CD14-positive monocyte (primary cell): ENCODE measurements at regions not wholly inside any gene's neighbourhood (a gene's known extent, or its start where the extent isn't known, plus 50 kb on each side); places are given as distances from the start of the nearest gene placed in this dataset.

Experiments used
- DNase-seq, 3 donors: peaks; one replicate each; pipeline ENCODE4 v3.0.0-alpha.2; 2011 to 2022
- H2AFZ ChIP-seq: 2 replicates; pipeline ENCODE4 v1.6.0; 2012; ENCODE audit warnings: mild to moderate bottlenecking, low read depth, low read length, inconsistent platforms; ENCODE audit not compliant: insufficient read depth, poor library complexity, severe bottlenecking
- H3K27ac ChIP-seq, 2 donors: 1 replicate in 1 of 2; 2 replicates in 1 of 2; pipeline ENCODE4 v1.5.1; 2012 to 2013; ENCODE audit warnings: low read length in 2 of 2, control low read depth in 1 of 2, inconsistent platforms in 1 of 2, low read depth in 1 of 2, mild to moderate bottlenecking in 1 of 2
- H3K27me3 ChIP-seq, 2 donors: one replicate each; pipeline versions ENCODE4 v1.6.0 to v1.6.1; 2011 to 2013; ENCODE audit warnings: low read length in 2 of 2; ENCODE audit not compliant: control insufficient read depth in 2 of 2, insufficient read depth in 2 of 2
- H3K36me3 ChIP-seq, 2 donors: replicated peaks in 1 of 2; 1 replicate in 1 of 2; 2 replicates in 1 of 2; pipeline versions ENCODE4 v1.5.1 to v1.6.1; 2012 to 2013; ENCODE audit warnings: low read length in 2 of 2, control low read depth in 1 of 2, inconsistent platforms in 1 of 2, mild to moderate bottlenecking in 1 of 2; ENCODE audit not compliant: insufficient read depth in 2 of 2, control insufficient read depth in 1 of 2
- H3K4me1 ChIP-seq, 2 donors: 1 replicate in 1 of 2; 2 replicates in 1 of 2; pipeline versions ENCODE4 v1.5.1 to v1.6.1; 2012 to 2013; ENCODE audit warnings: low read length in 2 of 2, control low read depth in 1 of 2, inconsistent platforms in 1 of 2, mild to moderate bottlenecking in 1 of 2, moderate library complexity in 1 of 2; ENCODE audit not compliant: insufficient read depth in 2 of 2, control insufficient read depth in 1 of 2
- H3K4me2 ChIP-seq: replicated peaks from 2 replicates; pipeline ENCODE3; 2012; ENCODE audit warnings: low read length, moderate library complexity, mild to moderate bottlenecking; ENCODE audit not compliant: poor library complexity, severe bottlenecking; ENCODE audit errors: extremely low read depth
- H3K4me3 ChIP-seq, 3 experiments: fragments of 200-600 bp in 1 of 3; sonication (generic) in 1 of 3; replicated peaks in 1 of 3; 1 replicate in 2 of 3; 2 replicates in 1 of 3; pipeline ENCODE4 v1.5.1; 2011 to 2013; ENCODE audit warnings: low read length in 3 of 3, mild to moderate bottlenecking in 3 of 3, control low read depth in 2 of 3, low read depth in 2 of 3, inconsistent platforms in 1 of 3, moderate library complexity in 1 of 3
- H3K79me2 ChIP-seq: 2 replicates; pipeline ENCODE4 v1.6.0; 2012; ENCODE audit warnings: mild to moderate bottlenecking, control low read depth, inconsistent platforms, low read length, moderate library complexity; ENCODE audit not compliant: insufficient read depth
- H3K9ac ChIP-seq: 2 replicates; pipeline ENCODE4 v1.6.0; 2017; ENCODE audit warnings: low read length, mild to moderate bottlenecking; ENCODE audit not compliant: insufficient read depth, poor library complexity, severe bottlenecking
- H3K9me3 ChIP-seq, 2 donors: replicated peaks in 1 of 2; 1 replicate in 1 of 2; 2 replicates in 1 of 2; pipeline versions ENCODE4 v1.5.1 to v1.6.1; 2012 to 2013; ENCODE audit warnings: low read length in 2 of 2, control low read depth in 1 of 2; ENCODE audit not compliant: control insufficient read depth in 1 of 2, insufficient read depth in 1 of 2
- H4K20me1 ChIP-seq: 2 replicates; pipeline ENCODE4 v1.6.0; 2012; ENCODE audit warnings: mild to moderate bottlenecking, low read length, control low read depth, moderate library complexity; ENCODE audit not compliant: insufficient read depth
- H3K27ac Mint-ChIP-seq, 7 donors: one replicate each; pipeline ENCODE4 v1.8.0; 2020; ENCODE audit warnings: mild to moderate bottlenecking in 7 of 7, mixed read lengths in 7 of 7, moderate library complexity in 6 of 7, inconsistent platforms in 2 of 7
- H3K27me3 Mint-ChIP-seq, 3 donors: one replicate each; pipeline ENCODE4 v1.8.0; 2021 to 2022; ENCODE audit warnings: low read depth in 3 of 3, mild to moderate bottlenecking in 3 of 3, mixed read lengths in 3 of 3, moderate library complexity in 3 of 3, inconsistent platforms in 1 of 3
- H3K36me3 Mint-ChIP-seq, 2 donors: one replicate each; pipeline ENCODE4 v1.8.0; 2020; ENCODE audit warnings: mixed read lengths in 2 of 2, inconsistent platforms in 1 of 2, mild to moderate bottlenecking in 1 of 2
- H3K4me1 Mint-ChIP-seq: one replicate; pipeline ENCODE4 v1.8.0; 2020; ENCODE audit warnings: mild to moderate bottlenecking, mixed read lengths
- H3K4me3 Mint-ChIP-seq, 2 donors: one replicate each; pipeline ENCODE4 v1.8.0; 2020; ENCODE audit warnings: mild to moderate bottlenecking in 2 of 2, mixed read lengths in 2 of 2, moderate library complexity in 1 of 2
- H3K9me3 Mint-ChIP-seq, 7 donors: one replicate each; pipeline ENCODE4 v1.8.0; 2020 to 2022; ENCODE audit warnings: mixed read lengths in 7 of 7, mild to moderate bottlenecking in 6 of 7, moderate library complexity in 6 of 7, inconsistent platforms in 2 of 7
- WGBS: methylation state at CpG from one replicate; pipeline ENCODE4 v1.1.5; 2013; ENCODE audit warnings: missing lambda C conversion rate; ENCODE audit not compliant: insufficient coverage; 5-methylcytosine and 5-hydroxymethylcytosine counted together
- intact Hi-C, 2 donors: fragments of 100-400 bp; cut with micrococcal nuclease; formaldehyde crosslinking; loops; one replicate each; pipeline versions ENCODE4 v1.15.0 to v1.15.1; 2023
- TF ChIP-seq, protein P1 (sequence below): fragments of 200-600 bp; IDR thresholded peaks from one replicate; pipeline ENCODE4 v1.8.0; 2022; ENCODE audit warnings: antibody characterized with exemption, mild to moderate bottlenecking

DNA sequence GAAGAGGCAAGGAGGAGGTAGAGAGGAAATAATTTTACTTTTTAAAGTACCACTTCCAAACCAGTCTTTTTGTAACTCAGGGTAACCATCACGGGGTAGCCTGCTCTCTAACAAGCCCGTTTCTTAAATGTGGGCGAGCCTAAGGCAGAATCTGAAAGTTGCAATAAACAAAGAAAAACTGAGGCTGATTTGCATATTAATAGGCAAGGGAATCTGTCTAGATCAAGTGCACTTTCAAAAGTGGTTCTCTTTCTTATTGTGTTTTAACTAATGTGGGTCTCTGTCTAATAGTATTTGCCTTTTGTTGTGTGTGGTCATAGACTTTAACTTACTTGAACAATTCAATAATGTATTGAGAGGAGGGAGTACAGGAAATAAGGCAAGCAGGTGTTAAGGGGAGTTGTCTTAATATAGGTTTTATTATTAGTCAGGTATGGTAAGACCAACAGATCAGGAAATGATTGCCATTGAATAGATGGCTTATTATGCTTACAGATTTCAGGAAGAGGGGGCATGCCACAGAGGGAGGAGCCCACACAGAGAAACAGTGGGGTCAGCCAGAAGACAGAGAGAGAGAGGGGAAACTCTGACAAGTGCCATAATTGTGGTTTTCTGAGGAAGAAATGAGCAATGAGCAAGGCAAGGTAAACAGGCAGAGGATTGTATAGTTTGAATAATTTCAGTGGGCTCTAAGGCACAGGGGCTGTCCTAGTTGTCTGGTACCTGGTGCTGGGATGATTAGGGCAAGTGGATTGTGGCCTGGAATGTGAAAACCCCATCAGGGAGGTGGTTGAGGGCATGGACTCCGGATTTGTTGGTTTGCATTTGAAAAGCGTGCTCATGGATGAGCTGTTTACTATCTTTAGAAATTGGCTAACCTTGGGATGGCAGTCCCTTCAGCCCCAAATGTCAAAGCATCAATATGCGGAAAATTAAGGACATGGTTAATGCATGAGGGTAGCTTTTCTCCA, 237.2 kb downstream of the TOX3 start:
- H3K4me2 ChIP-seq: no peak overlapping the region
- no peaks in the 10 kb centered on the region for H3K27me3 Mint-ChIP-seq
- H3K4me3 Mint-ChIP-seq: no peak overlapping the region
- no peaks in the 10 kb centered on the region for H3K27me3 ChIP-seq
- no peak overlapping the region for H3K27ac ChIP-seq
- H4K20me1 ChIP-seq: no peaks in the 10 kb centered on the region
- H3K9me3 ChIP-seq: peaks cover 0 to 3% of the 10 kb centered on the region in 2 donors
- no peaks in the 10 kb centered on the region for H3K4me1 ChIP-seq
- no peak overlapping the region for H2AFZ ChIP-seq
- no peak overlapping the region for H3K27ac Mint-ChIP-seq
- TF ChIP-seq, protein P1, sequence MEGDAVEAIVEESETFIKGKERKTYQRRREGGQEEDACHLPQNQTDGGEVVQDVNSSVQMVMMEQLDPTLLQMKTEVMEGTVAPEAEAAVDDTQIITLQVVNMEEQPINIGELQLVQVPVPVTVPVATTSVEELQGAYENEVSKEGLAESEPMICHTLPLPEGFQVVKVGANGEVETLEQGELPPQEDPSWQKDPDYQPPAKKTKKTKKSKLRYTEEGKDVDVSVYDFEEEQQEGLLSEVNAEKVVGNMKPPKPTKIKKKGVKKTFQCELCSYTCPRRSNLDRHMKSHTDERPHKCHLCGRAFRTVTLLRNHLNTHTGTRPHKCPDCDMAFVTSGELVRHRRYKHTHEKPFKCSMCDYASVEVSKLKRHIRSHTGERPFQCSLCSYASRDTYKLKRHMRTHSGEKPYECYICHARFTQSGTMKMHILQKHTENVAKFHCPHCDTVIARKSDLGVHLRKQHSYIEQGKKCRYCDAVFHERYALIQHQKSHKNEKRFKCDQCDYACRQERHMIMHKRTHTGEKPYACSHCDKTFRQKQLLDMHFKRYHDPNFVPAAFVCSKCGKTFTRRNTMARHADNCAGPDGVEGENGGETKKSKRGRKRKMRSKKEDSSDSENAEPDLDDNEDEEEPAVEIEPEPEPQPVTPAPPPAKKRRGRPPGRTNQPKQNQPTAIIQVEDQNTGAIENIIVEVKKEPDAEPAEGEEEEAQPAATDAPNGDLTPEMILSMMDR: no peak
- H3K79me2 ChIP-seq: no peaks in the 10 kb centered on the region
- H3K4me3 ChIP-seq: no peak overlapping the region
- no peak overlapping the region for H3K9ac ChIP-seq
- H3K4me1 Mint-ChIP-seq: no peaks in the 10 kb centered on the region
- H3K9me3 Mint-ChIP-seq: peaks cover 0 to 11% (median 0%) of the 10 kb centered on the region in 7 donors
- DNase-seq: no peak
- H3K36me3 Mint-ChIP-seq: no peaks in the 10 kb centered on the region
- intact Hi-C loops: no loop called here
- no peaks in the 10 kb centered on the region for H3K36me3 ChIP-seq
- 83% methylated on average over 4 of the region's 6 CpGs for WGBS

DNA sequence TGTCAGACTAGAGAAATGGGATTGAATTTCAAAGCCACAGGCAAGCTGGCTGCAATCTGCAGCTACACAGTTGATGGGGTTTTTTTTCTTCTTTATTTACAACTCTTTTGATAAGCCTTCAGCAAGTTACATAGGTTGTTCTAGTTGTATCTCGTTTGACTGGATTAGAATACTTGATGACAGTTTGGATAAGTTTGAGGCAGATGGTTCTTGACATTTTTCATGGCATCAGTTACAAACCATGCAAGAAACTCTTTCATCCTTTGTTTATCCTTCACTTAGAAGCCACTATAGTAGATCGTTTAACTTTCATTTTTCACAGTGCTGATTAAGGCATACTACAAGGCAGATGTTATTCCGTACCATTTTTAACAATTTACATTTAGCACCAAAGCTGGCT, 238.9 kb downstream of the TOX3 start:
- DNase-seq: no peak
- Histone ChIP-seq H3K4me1 (no peaks in the 10 kb centered on the region), H2AFZ (no peak overlapping the region), H3K9me3 (peaks cover 0 to 3% of the 10 kb centered on the region in 2 donors), H3K4me2 (no peak overlapping the region), H3K27me3 (no peaks in the 10 kb centered on the region), H4K20me1 (no peaks in the 10 kb centered on the region), H3K4me3 (no peak overlapping the region), H3K27ac (no peak overlapping the region), H3K9ac (no peak overlapping the region), H3K36me3 (no peaks in the 10 kb centered on the region), H3K79me2 (no peaks in the 10 kb centered on the region)
- intact Hi-C loops: no loop called here
- H3K36me3 Mint-ChIP-seq: no peaks in the 10 kb centered on the region
- no peak overlapping the region for H3K4me3 Mint-ChIP-seq
- 100% methylated on average over 2 of the region's 3 CpGs for WGBS
- no peaks in the 10 kb centered on the region for H3K4me1 Mint-ChIP-seq
- H3K9me3 Mint-ChIP-seq: peaks cover 0 to 8% (median 0%) of the 10 kb centered on the region in 7 donors
- H3K27ac Mint-ChIP-seq: no peak overlapping the region
- no peaks in the 10 kb centered on the region for H3K27me3 Mint-ChIP-seq
- TF ChIP-seq, protein P1: no peak
